IPS-18a (cell line): ENCODE measurements at regions not wholly inside any gene's neighbourhood (a gene's known extent, or its start where the extent isn't known, plus 50 kb on each side); places are given as distances from the start of the nearest gene placed in this dataset.

Experiments
- H3K27ac ChIP-seq: one replicate; pipeline ENCODE4 v1.5.1; 2013; ENCODE audit warnings: low read length
- H3K27me3 ChIP-seq: one replicate; pipeline ENCODE4 v1.6.1; 2013; ENCODE audit warnings: mild to moderate bottlenecking, low read length; ENCODE audit not compliant: control insufficient read depth, insufficient read depth
- H3K36me3 ChIP-seq: one replicate; pipeline ENCODE4 v1.6.1; 2013; ENCODE audit warnings: low read depth, low read length; ENCODE audit not compliant: control insufficient read depth
- H3K4me1 ChIP-seq: one replicate; pipeline ENCODE4 v1.6.1; 2013; ENCODE audit warnings: low read depth, low read length; ENCODE audit not compliant: control insufficient read depth
- H3K4me3 ChIP-seq: one replicate; pipeline ENCODE4 v1.5.1; 2013; ENCODE audit warnings: low read length
- H3K9ac ChIP-seq: one replicate; pipeline ENCODE4 v1.6.1; 2013; ENCODE audit warnings: mild to moderate bottlenecking, low read length, moderate library complexity
- H3K9me3 ChIP-seq: one replicate; pipeline ENCODE4 v1.6.1; 2013; ENCODE audit warnings: low read depth, low read length; ENCODE audit not compliant: control insufficient read depth

- H3K9me3 ChIP-seq: no peaks in the 10 kb centered on the region
- H3K9ac ChIP-seq: no peak overlapping the region
- H3K4me1 ChIP-seq: peaks cover 17% of the 10 kb centered on the region
- no peaks in the 10 kb centered on the region for H3K27me3 ChIP-seq
- H3K27ac ChIP-seq: no peak overlapping the region
- no peak overlapping the region for H3K4me3 ChIP-seq
- H3K36me3 ChIP-seq: no peaks in the 10 kb centered on the region
Measured at GRCh38 chr18:75339936-75340605, 87.4 kb downstream of the SMIM21 start.
